HuH-7.5 (cell line): ENCODE measurements at regions not wholly inside any gene's neighbourhood (a gene's known extent, or its start where the extent isn't known, plus 50 kb on each side); places are given as distances from the start of the nearest gene placed in this dataset.
"Not testable (repeated sequence)": the region's sequence is repeated elsewhere in the genome, so short reads cannot be mapped to it uniquely, and the experiment has no call there.

Source experiments
- DNase-seq: peaks from one replicate; pipeline ENCODE4 v3.0.0; 2011; ENCODE audit warnings: low spot score

- no peak for DNase-seq
Observed at GRCh38 chr10:108003061-108003460, 838.6 kb upstream of the SORCS1 start.

- DNase-seq = no peak
Observed at GRCh38 chr10:108000365-108000764, 835.9 kb upstream of the SORCS1 start.

DNA sequence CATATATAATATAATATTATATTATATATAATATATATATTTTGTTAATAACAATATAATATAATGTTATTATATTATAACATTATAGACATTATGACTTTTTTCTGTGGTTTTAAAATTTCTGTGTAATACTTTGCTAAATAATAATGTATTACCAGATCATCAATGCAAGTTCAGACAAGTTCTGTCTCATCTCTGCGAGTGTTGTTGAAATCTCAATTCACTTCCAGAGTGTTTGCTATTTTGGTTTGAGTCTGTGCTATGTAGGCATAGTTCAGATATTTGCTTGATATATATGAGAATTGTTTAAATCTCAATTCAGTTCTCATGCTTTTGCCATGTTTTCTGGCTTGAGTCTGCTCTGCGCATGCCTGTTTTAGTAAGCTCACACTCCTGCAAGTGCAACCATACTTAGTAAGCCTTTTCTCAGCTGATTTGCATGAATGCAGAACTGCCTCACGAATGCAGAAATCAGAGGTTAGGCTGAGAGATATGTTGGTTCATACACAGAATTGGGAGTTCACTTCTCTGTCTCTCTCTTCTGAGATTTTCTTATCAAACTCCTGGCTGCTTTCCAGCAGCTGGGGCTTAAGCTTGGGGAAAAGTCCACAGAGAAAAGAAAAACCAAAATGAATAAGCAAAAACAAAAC is 830.2 kb upstream of the SORCS1 start:
- DNase-seq = no peak

DNA sequence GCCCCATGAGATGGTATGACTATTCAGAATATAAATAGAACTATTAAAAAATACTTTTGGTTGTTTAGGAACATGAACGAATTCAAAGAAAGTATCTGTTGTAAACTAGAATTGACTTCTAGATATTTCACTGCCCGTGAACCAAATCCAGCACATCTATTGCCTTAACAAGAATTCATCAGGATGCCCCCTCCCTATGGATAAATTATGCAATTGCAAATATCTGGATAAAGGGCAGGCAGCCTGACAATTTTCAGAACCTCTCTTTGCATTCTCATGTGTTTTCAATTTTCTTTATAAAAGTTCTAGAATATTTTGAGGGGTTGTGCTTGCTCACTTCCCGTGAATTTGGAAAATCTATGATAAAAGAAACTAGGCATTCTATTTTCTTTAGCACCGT is 822.1 kb upstream of the SORCS1 start:
- DNase-seq = no peak

DNA sequence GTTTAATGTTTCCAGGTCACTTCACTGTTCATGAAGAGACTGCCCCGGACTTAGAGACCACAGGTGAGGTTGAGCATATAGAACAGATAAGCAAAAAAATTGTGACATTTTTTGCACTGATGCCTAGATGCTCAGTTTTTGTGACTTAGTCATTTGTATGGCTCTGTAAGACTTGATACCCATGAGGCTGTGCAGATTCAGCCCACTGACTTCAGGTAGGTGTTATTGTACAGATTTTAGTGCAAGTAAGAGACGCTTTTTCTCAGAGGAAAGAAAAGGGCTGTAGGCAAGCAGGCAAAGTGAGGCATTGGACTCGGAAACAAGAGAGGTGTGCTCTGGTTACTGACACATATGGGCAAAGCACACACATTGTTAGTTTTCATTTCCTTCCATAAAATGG is 820.1 kb upstream of the SORCS1 start:
- DNase-seq = no peak

GRCh38 chr10:107984149-107984548 is 819.6 kb upstream of the SORCS1 start:
- DNase-seq = no peak

- no peak for DNase-seq
Observed at GRCh38 chr10:107978455-107978854, 813.9 kb upstream of the SORCS1 start.

DNA sequence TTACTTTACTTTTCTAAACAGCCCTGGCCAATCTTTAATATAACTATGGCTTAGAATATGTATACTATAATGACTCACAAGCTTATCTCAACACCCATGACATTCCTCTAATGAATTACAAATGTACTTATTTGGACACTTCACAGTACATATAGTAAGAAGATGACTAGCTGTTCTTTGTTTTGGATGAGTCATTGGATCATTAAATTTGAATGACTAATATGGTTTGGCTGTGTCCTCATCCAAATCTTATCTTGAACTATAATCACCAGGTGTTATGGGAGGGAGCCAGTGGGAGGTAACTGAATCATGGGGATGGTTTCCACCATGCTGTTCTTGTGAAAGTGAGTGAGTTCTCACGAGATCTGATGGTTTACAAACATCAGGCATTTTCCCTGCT is 807.5 kb upstream of the SORCS1 start:
- DNase-seq = no peak

DNA sequence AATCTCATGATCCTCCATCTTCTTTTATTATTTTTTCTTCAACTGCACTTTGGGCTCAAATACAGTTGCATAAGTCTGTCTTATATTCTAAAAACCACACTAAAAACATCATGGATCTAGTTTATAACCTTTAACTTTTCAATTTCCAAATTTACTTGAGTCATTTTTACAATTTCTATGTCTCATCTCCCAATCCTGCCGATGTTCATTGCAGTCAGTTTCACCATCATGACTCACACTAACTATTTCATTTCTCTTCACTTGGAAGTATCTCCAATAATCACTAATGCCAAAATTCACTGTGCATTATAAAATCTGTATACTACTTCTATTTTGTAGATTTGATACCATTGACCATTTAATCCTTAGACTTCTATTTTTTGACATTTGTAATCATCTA is 806.9 kb upstream of the SORCS1 start:
- no peak for DNase-seq

GRCh38 chr10:107970512-107970911 is 806.0 kb upstream of the SORCS1 start:
- DNase-seq = no peak

DNA sequence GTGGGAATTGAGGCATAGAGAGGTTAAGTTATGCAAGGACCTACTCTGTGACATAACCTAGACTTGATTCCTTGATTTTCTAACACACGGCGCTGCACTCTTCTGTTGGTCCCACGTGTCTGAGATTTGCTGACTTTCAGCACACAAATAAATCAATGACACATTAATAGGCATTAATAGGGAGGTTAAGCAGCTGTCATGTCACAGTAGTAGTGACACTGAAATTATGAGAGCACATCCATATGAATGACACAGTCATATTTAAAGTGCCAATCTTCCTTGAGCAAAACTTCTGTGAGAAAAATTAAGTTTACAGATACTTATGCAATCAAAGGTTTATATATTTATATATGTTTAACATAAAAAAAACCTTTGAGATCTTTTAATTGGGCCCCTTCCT is 805.4 kb upstream of the SORCS1 start:
- DNase-seq = no peak

GRCh38 chr10:107966826-107967225 is 802.3 kb upstream of the SORCS1 start:
- no peak for DNase-seq

DNA sequence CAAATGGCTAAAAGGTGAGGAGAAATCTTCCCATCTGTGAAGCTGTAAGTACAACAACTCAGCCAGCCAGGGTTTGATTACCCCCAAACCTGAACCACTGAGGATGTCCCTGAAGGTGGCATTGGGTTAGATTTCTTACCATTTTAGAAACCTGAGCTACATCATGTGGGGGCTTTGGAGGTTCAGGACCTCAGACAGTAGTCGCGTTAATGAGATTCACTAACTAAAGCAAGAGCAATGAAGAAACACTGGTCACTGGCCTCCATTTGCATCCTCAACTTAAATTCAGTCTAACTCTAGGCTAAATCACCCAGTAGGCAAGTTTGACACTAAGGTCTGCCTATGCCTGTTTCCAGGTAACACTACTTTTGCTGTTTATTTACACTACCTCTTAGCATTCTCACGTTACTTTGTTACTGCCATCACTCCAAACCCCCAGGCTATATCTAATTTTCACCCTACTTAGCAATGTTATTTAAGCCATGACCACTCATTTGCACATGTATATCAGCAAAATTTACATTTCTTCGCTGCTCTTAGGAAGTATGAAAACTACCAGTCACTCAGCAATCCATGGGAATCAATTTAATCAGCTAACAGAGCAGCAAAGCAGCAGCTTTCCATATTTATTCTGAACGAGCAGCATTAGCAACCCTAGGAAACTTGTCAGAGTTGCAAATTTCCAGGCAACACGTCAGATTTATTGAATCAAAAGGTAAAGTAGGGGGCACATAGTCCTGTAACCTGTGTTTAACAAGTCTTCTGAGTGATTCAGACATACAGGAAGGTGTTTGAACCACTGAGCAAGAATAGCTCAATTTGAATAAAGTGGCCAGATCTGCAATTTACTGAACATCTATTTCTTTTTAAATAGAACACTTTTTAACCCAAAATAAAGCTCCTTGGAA is 788.4 kb upstream of the SORCS1 start:
- no peak for DNase-seq

- not testable (repeated sequence) for DNase-seq
Observed at GRCh38 chr10:107950411-107951062, 786.0 kb upstream of the SORCS1 start.

DNA sequence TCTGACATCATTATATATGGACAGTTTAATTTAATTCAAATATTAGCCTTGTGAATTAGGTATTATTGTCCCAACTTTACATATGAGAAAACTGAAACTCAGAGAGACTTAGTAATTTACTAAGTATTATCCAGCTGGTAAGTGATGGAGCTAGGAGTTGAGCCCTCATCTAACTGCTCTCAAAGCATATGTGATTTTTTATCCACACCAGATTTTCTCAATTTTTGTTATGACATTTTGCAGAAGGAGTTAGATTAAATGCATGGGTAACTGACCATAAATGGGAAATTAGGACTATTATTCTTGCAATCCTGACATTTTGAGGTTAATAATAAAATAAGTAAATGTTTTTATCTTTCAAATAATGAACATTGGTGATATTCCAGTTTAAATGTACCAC is 778.3 kb upstream of the SORCS1 start:
- no peak for DNase-seq

DNA sequence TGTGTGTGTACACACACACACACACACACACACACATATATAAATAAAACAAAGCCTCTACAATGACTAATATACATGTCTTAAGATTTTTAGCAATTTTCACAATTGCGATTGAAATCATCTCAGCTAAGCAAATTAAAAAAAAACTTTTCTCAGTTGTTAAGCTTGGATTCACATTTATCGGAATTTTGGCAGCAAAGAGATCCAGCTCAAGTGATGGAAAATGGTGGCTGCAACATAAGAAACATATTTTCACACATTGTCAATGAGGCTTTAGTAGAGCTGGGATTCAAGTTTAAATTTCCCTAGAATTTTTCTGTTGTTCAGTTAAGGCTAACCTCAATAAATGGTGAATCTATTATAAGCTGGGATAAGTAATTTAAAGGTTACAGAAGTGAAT is 768.6 kb upstream of the SORCS1 start:
- DNase-seq = no peak

GRCh38 chr10:107931808-107932207 is 767.3 kb upstream of the SORCS1 start:
- no peak for DNase-seq

DNA sequence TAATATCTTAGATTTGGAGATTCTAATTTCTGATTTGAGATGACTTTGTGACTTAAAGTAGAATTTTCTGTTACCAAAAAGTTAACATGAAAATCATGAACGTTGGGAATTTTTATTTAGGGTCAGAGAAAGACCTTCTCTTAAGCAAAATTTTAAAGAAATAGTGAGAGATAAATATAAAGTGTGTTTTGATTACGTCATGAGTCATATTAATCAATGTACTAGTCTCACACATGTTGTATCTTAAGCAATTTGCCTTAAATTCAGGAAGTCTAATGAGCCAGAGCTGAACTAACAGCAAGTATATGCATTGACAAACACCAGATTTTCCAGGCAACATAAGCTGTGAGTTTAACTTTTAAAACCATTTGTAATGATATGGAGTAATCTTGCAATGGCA is 765.5 kb upstream of the SORCS1 start:
- DNase-seq = no peak

GRCh38 chr10:107924458-107924857 is 760.0 kb upstream of the SORCS1 start:
- no peak for DNase-seq

GRCh38 chr10:107919626-107920235 is 755.2 kb upstream of the SORCS1 start:
- DNase-seq = no peak

GRCh38 chr10:107918171-107918570 is 753.7 kb upstream of the SORCS1 start:
- DNase-seq = no peak

DNA sequence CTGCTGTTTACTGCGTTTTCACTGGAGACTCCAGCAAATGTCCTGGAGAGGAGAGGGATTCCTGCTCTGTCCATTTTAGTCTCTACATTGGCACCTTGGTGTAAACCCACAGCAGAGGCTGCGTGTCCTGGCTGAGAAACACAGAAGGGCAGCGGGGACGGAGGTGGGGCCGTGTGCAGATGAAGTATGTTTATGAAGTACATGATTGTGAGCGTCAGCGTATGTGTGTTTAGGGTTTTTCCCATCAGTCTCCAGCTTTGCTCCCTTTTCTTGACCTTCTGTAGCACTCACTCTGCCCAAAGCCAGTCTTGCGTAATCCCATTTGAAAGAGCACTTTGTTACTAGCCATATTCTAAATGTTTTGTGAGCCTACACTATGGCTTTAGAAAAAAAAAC is 750.7 kb upstream of the SORCS1 start:
- DNase-seq = no peak
